GM23338 (cell line): ENCODE measurements at regions not wholly inside any gene's neighbourhood (a gene's known extent, or its start where the extent isn't known, plus 50 kb on each side); places are given as distances from the start of the nearest gene placed in this dataset.

Experiments used
- ATAC-seq: fragments of 200-7000 bp; cut with Tn5 transposase; 3 replicates; pipeline ENCODE4 v1.9.1; 2020
- DNase-seq: peaks from one replicate; pipeline ENCODE4 v3.0.0-alpha.2; 2015; ENCODE audit warnings: low spot score
- H2AFZ ChIP-seq: fragments of 200-600 bp; sonication (generic); 2 replicates; pipeline ENCODE4 v1.8.0; 2016; ENCODE audit warnings: antibody characterized with exemption, mild to moderate bottlenecking, moderate library complexity
- H3F3A ChIP-seq: fragments of 200-600 bp; sonication (generic); replicated peaks from 2 replicates; pipeline ENCODE4 v1.8.0; 2017; ENCODE audit warnings: antibody characterized with exemption, mixed run types, low read depth
- H3K27ac ChIP-seq: fragments of 200-600 bp; sonication (generic); 2 replicates; pipeline ENCODE4 v1.6.1; 2016; ENCODE audit warnings: low read depth
- H3K27me3 ChIP-seq: fragments of 200-600 bp; sonication (generic); 2 replicates; pipeline ENCODE4 v1.8.0; 2016; ENCODE audit warnings: mild to moderate bottlenecking, mixed run types, moderate library complexity; ENCODE audit not compliant: insufficient read depth
- H3K36me3 ChIP-seq: fragments of 200-600 bp; sonication (generic); 2 replicates; pipeline ENCODE4 v1.8.0; 2016; ENCODE audit warnings: mild to moderate bottlenecking; ENCODE audit not compliant: insufficient read depth
- H3K4me1 ChIP-seq: fragments of 200-600 bp; sonication (generic); 2 replicates; pipeline ENCODE4 v1.8.0; 2016; ENCODE audit warnings: mild to moderate bottlenecking, moderate library complexity; ENCODE audit not compliant: insufficient read depth
- H3K4me2 ChIP-seq: fragments of 200-600 bp; sonication (generic); 2 replicates; pipeline ENCODE4 v1.7.1; 2017; ENCODE audit warnings: mixed run types
- H3K4me3 ChIP-seq: fragments of 200-600 bp; sonication (generic); 2 replicates; pipeline ENCODE4 v1.6.1; 2016; ENCODE audit warnings: mixed run types
- H3K79me2 ChIP-seq: fragments of 200-600 bp; sonication (generic); replicated peaks from 2 replicates; pipeline ENCODE4 v1.8.0; 2017; ENCODE audit warnings: mild to moderate bottlenecking; ENCODE audit not compliant: insufficient read depth
- H3K9me2 ChIP-seq: fragments of 200-600 bp; sonication (generic); 2 replicates; pipeline ENCODE4 v1.8.0; 2017; ENCODE audit not compliant: insufficient read depth
- H4K20me1 ChIP-seq: fragments of 200-600 bp; sonication (generic); replicated peaks from 2 replicates; pipeline ENCODE4 v1.8.0; 2017; ENCODE audit warnings: mild to moderate bottlenecking; ENCODE audit not compliant: insufficient read depth
- H3K27ac Mint-ChIP-seq: 2 replicates; pipeline ENCODE4 v1.8.0; 2020; ENCODE audit warnings: inconsistent platforms, mild to moderate bottlenecking, moderate library complexity, mixed read lengths
- H3K27me3 Mint-ChIP-seq: 3 replicates; pipeline ENCODE4 v1.8.0; 2022; ENCODE audit warnings: low read depth, mild to moderate bottlenecking, moderate library complexity, mixed read lengths, inconsistent platforms; ENCODE audit not compliant: insufficient read depth, poor library complexity
- H3K36me3 Mint-ChIP-seq: 3 replicates; pipeline ENCODE4 v1.8.0; 2021; ENCODE audit warnings: low read depth, mild to moderate bottlenecking, inconsistent platforms, moderate library complexity, mixed read lengths
- H3K4me1 Mint-ChIP-seq: 3 replicates; pipeline ENCODE4 v1.8.0; 2020; ENCODE audit warnings: mild to moderate bottlenecking, inconsistent platforms, mixed read lengths
- H3K4me3 Mint-ChIP-seq: 3 replicates; pipeline ENCODE4 v1.8.0; 2021; ENCODE audit warnings: moderate library complexity, mild to moderate bottlenecking, inconsistent platforms, mixed read lengths
- H3K9me3 Mint-ChIP-seq: 3 replicates; pipeline ENCODE4 v1.8.0; 2020; ENCODE audit warnings: moderate library complexity, mild to moderate bottlenecking, inconsistent platforms, mixed read lengths
- CTCF ChIP-seq, 2 experiments: fragments of 200-600 bp in 1 of 2; sonication (generic) in 1 of 2; conservative IDR thresholded peaks; 2 replicates each; pipeline versions ENCODE4 v1.5.1 to v1.6.1; 2016 to 2017; ENCODE audit warnings: antibody characterized with exemption in 2 of 2, low read depth in 2 of 2, mild to moderate bottlenecking in 2 of 2, moderate library complexity in 1 of 2
- REST ChIP-seq: IDR thresholded peaks from one replicate; pipeline ENCODE4 v1.6.1; 2018; ENCODE audit warnings: antibody characterized with exemption; ENCODE audit not compliant: unreplicated experiment
- ZNF462 ChIP-seq: fragments of 250-450 bp; sonication (Bioruptor Pico); IDR thresholded peaks from 2 replicates; pipeline ENCODE4 v1.5.0; 2020; ENCODE audit warnings: mild to moderate bottlenecking, moderate library complexity

DNA sequence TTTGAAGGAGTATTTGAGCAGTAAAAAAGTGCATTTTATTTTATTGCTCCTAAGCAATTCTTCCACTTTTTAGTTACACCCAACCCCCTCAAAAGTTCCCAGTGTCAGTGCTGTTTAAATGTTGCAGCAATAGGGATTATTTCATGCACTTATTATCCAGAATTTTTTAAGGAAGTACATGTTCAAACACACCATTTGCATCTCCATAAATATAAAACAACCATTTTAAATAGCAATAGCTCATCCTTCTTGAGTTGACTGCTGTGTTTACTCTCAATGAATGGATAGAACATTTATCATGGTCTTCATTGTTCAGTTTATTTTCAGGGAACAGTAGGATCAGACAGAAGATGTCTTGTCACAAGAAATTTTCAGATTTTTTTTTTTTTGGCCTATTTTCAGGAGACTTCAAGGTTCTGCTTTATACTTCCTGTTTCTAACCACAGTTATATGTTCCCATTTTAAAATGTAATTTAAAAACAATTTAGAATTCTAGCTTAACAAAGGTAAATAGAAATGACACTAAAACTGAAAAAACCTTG lies 171.9 kb downstream of the TMA16 start:
- Mint-ChIP-seq H3K9me3 (no peaks in the 10 kb centered on the region), H3K27me3 (no peaks in the 10 kb centered on the region), H3K36me3 (no peaks in the 10 kb centered on the region), H3K4me3 (no peak overlapping the region), H3K27ac (no peak overlapping the region), H3K4me1 (no peaks in the 10 kb centered on the region)
- H3K27me3 ChIP-seq: no peaks in the 10 kb centered on the region
- H3K4me3 ChIP-seq: no peak overlapping the region
- H3K79me2 ChIP-seq: no peaks in the 10 kb centered on the region
- H3K27ac ChIP-seq: no peak overlapping the region
- no peak overlapping the region for H2AFZ ChIP-seq
- no peak for DNase-seq
- H3K4me2 ChIP-seq: no peak overlapping the region
- no peak for TF ChIP-seq ZNF462
- no peaks in the 10 kb centered on the region for H3F3A ChIP-seq
- H3K4me1 ChIP-seq: no peaks in the 10 kb centered on the region
- ATAC-seq: no peak
- no peaks in the 10 kb centered on the region for H4K20me1 ChIP-seq
- H3K9me2 ChIP-seq: no peaks in the 10 kb centered on the region
- no peaks in the 10 kb centered on the region for H3K36me3 ChIP-seq

DNA sequence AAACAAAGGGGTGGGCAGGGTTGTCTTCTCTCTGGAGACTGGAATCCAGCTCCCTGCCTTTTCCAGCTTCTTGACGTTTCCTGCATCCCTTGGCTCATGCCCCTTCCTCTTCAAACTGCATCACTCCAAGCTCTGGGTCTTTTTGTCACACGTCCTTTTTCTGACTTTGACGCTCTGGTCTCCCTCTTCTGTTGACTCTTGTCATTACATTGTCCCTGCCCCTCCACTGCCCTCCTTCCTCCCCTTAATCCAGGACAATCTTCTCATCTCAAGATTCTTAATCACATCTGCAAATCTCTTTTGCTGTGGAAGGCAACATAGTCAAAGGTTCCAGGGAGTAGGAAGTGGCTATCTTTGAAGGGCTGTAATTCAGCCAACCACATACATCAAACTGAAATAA lies 178.3 kb downstream of the TMA16 start:
- Histone ChIP-seq H4K20me1 (no peaks in the 10 kb centered on the region), H3K4me1 (no peaks in the 10 kb centered on the region), H3K9me2 (no peaks in the 10 kb centered on the region), H2AFZ (no peak overlapping the region), H3K4me2 (no peak overlapping the region), H3K79me2 (no peaks in the 10 kb centered on the region), H3F3A (no peaks in the 10 kb centered on the region), H3K27me3 (no peaks in the 10 kb centered on the region), H3K36me3 (no peaks in the 10 kb centered on the region), H3K4me3 (no peak overlapping the region), H3K27ac (no peak overlapping the region)
- no peak for ATAC-seq
- Mint-ChIP-seq H3K27ac (no peak overlapping the region), H3K36me3 (peaks cover 4% of the 10 kb centered on the region; the same call in 1 of the 3 replicates), H3K9me3 (peaks cover 4% of the 10 kb centered on the region), H3K4me1 (no peaks in the 10 kb centered on the region), H3K27me3 (no peaks in the 10 kb centered on the region), H3K4me3 (no peak overlapping the region)
- DNase-seq: peak; percentile 34
- TF ChIP-seq CTCF (conservative IDR thresholded peaks at IDR 0.05; ENCODE audit: low read depth in 2 of 2) (peak; percentile 25 to 39; a peak in 2 of 4 replicates), REST (no peak)
